MM.1S (cell line): ENCODE measurements at regions not wholly inside any gene's neighbourhood (a gene's known extent, or its start where the extent isn't known, plus 50 kb on each side); places are given as distances from the start of the nearest gene placed in this dataset.

Experiments
- DNase-seq: peaks from one replicate; pipeline ENCODE4 v3.0.0-alpha.2; 2015
- H2AFZ ChIP-seq: fragments of 300-600 bp; sonication (generic); 2 replicates; pipeline ENCODE4 v1.6.0; 2016; ENCODE audit warnings: antibody characterized with exemption, low read length
- H3F3A ChIP-seq: fragments of 300-600 bp; sonication (generic); 2 replicates; pipeline ENCODE4 v1.6.1; 2016; ENCODE audit warnings: mild to moderate bottlenecking, antibody characterized with exemption, low read length, moderate library complexity, mixed read lengths; ENCODE audit not compliant: insufficient read depth
- H3K27ac ChIP-seq: fragments of 300-600 bp; sonication (generic); 2 replicates; pipeline ENCODE4 v1.5.1; 2016; ENCODE audit warnings: mild to moderate bottlenecking, low read length
- H3K27me3 ChIP-seq: fragments of 300-600 bp; sonication (generic); replicated peaks from 2 replicates; pipeline ENCODE4 v1.6.0; 2016; ENCODE audit warnings: low read length; ENCODE audit not compliant: insufficient read depth
- H3K36me3 ChIP-seq: fragments of 300-600 bp; sonication (generic); replicated peaks from 2 replicates; pipeline ENCODE4 v1.6.1; 2016; ENCODE audit warnings: mild to moderate bottlenecking, low read length, mixed read lengths; ENCODE audit not compliant: insufficient read depth
- H3K4me1 ChIP-seq: fragments of 300-600 bp; sonication (generic); 2 replicates; pipeline ENCODE4 v1.6.1; 2016; ENCODE audit warnings: low read length, mixed read lengths
- H3K4me2 ChIP-seq: fragments of 300-600 bp; sonication (generic); 2 replicates; pipeline ENCODE4 v1.6.0; 2016; ENCODE audit warnings: low read depth, low read length
- H3K4me3 ChIP-seq: fragments of 300-600 bp; sonication (generic); 2 replicates; pipeline ENCODE4 v1.5.1; 2016; ENCODE audit warnings: low read length, mixed read lengths
- H3K79me2 ChIP-seq: fragments of 300-600 bp; sonication (generic); 2 replicates; pipeline ENCODE4 v1.6.1; 2016; ENCODE audit warnings: mixed run types, low read length, mixed read lengths
- H3K9ac ChIP-seq: fragments of 300-600 bp; sonication (generic); 2 replicates; pipeline ENCODE4 v1.6.1; 2016; ENCODE audit warnings: low read length, mixed read lengths
- H3K9me2 ChIP-seq: fragments of 300-600 bp; sonication (generic); replicated peaks from 2 replicates; pipeline ENCODE4 v1.6.1; 2016; ENCODE audit warnings: mild to moderate bottlenecking, low read length, mixed read lengths; ENCODE audit not compliant: insufficient read depth
- H3K9me3 ChIP-seq: fragments of 300-600 bp; sonication (generic); replicated peaks from 2 replicates; pipeline ENCODE4 v1.6.1; 2016; ENCODE audit warnings: mild to moderate bottlenecking, low read length, mixed read lengths; ENCODE audit not compliant: insufficient read depth
- H4K20me1 ChIP-seq: fragments of 300-600 bp; sonication (generic); 2 replicates; pipeline ENCODE4 v1.6.1; 2016; ENCODE audit warnings: mild to moderate bottlenecking, low read length, moderate library complexity, mixed read lengths; ENCODE audit not compliant: insufficient read depth
- EZH2 ChIP-seq: fragments of 300-600 bp; sonication (generic); optimal IDR thresholded peaks from 2 replicates; pipeline ENCODE3; 2017; ENCODE audit warnings: low read depth, mild to moderate bottlenecking, antibody characterized with exemption, low read length, mixed read lengths
- EZH2phosphoT487 ChIP-seq: fragments of 300-600 bp; sonication (generic); IDR thresholded peaks from 2 replicates; pipeline ENCODE4 v1.6.1; 2018; ENCODE audit warnings: antibody characterized with exemption, low read length
- TF ChIP-seq, protein P1 (sequence below): fragments of 300-600 bp; sonication (generic); IDR thresholded peaks from 2 replicates; pipeline ENCODE4 v1.5.1; 2016; ENCODE audit warnings: antibody characterized with exemption, low read length, mixed read lengths

DNA sequence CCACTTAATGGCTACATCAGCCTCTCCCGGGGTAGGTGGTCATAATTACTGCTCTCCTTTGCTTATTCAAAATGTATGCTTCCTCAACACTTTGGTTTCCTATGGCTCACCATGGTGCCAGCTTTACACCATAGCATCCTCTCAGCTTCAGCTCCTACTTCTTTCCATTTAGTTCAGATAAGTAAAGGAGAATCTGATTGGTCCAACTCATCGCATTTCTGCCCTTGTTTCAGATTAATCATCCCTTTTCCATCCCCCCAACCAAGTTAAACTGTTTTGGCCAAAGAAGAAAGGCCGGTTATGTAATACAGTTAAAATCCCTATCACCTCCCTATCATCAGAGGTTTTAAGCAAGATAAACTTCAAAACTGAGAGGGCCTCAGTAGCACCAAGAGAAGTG is 130.5 kb downstream of the CETN3 start:
- no peaks in the 10 kb centered on the region for H4K20me1 ChIP-seq
- H3K9me2 ChIP-seq = no peaks in the 10 kb centered on the region
- no peak for DNase-seq
- H2AFZ ChIP-seq = no peak overlapping the region
- H3K9me3 ChIP-seq = no peaks in the 10 kb centered on the region
- no peak overlapping the region for H3K9ac ChIP-seq
- no peaks in the 10 kb centered on the region for H3K4me1 ChIP-seq
- H3K4me2 ChIP-seq = no peak overlapping the region
- TF ChIP-seq, protein P1, sequence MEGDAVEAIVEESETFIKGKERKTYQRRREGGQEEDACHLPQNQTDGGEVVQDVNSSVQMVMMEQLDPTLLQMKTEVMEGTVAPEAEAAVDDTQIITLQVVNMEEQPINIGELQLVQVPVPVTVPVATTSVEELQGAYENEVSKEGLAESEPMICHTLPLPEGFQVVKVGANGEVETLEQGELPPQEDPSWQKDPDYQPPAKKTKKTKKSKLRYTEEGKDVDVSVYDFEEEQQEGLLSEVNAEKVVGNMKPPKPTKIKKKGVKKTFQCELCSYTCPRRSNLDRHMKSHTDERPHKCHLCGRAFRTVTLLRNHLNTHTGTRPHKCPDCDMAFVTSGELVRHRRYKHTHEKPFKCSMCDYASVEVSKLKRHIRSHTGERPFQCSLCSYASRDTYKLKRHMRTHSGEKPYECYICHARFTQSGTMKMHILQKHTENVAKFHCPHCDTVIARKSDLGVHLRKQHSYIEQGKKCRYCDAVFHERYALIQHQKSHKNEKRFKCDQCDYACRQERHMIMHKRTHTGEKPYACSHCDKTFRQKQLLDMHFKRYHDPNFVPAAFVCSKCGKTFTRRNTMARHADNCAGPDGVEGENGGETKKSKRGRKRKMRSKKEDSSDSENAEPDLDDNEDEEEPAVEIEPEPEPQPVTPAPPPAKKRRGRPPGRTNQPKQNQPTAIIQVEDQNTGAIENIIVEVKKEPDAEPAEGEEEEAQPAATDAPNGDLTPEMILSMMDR = no peak
- no peak for TF ChIP-seq EZH2
- TF ChIP-seq EZH2phosphoT487 = no peak
- H3K79me2 ChIP-seq = no peaks in the 10 kb centered on the region
- no peak overlapping the region for H3K4me3 ChIP-seq
- H3F3A ChIP-seq = no peaks in the 10 kb centered on the region
- no peaks in the 10 kb centered on the region for H3K27me3 ChIP-seq
- H3K27ac ChIP-seq = no peak overlapping the region
- H3K36me3 ChIP-seq = no peaks in the 10 kb centered on the region

DNA sequence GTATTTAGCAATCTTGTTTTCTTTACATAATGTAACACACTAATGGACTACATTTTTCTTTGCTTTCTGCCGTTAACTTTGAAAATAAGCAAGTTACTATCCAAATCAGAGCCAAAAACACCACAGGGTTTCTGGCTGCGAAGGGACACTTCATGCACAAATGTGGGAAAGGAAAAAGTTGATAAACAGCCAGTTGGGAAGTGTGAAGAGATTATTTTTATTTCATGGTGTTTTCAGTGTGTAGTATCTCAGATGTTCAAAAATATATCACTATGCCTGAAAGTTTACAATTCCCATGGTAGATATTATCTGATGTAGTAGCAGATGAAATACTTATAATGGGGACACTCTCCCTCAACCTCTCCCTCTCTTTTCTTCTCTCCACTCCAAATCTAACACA is 135.3 kb downstream of the CETN3 start:
- DNase-seq = no peak
- Histone ChIP-seq H3K9me2 (no peaks in the 10 kb centered on the region), H3K79me2 (no peaks in the 10 kb centered on the region), H3K4me3 (no peak overlapping the region), H3K4me2 (no peak overlapping the region), H3K36me3 (no peaks in the 10 kb centered on the region), H3K4me1 (no peaks in the 10 kb centered on the region), H3K9me3 (no peaks in the 10 kb centered on the region), H3F3A (no peaks in the 10 kb centered on the region), H4K20me1 (no peaks in the 10 kb centered on the region), H3K9ac (no peak overlapping the region), H2AFZ (no peak overlapping the region), H3K27ac (no peak overlapping the region), H3K27me3 (no peaks in the 10 kb centered on the region)
- TF ChIP-seq, protein P1 = no peak
- TF ChIP-seq EZH2phosphoT487 (no peak), EZH2 (no peak)

DNA sequence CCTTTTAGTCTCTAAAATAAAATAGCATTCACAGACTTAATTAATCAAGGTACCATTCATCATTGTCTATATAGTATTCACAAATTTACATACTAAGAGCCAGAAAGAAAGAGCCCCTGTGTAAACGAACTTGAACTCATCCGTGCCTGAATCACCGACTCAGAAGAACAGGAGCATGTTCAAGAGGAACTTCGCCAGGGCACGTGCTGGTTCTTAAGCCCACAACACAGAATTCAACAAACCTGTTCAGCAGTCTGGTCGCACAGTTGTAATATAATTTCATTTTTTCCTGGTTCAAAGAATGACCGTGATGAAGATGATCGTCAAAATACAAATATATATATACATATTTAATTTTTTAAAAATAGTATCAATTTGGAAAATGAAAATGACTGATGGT is 141.9 kb downstream of the CETN3 start:
- Histone ChIP-seq H3K9me3 (no peaks in the 10 kb centered on the region), H3K4me3 (no peak overlapping the region), H2AFZ (no peak overlapping the region), H3F3A (no peaks in the 10 kb centered on the region), H3K79me2 (no peaks in the 10 kb centered on the region), H3K4me1 (0 out of 2 replicates have a peak, but pooled peaks cover 4% of the 10 kb centered on the region), H3K27ac (no peak overlapping the region), H3K9me2 (no peaks in the 10 kb centered on the region), H3K9ac (no peak overlapping the region), H3K27me3 (no peaks in the 10 kb centered on the region), H4K20me1 (no peaks in the 10 kb centered on the region), H3K36me3 (no peaks in the 10 kb centered on the region), H3K4me2 (no peak overlapping the region)
- DNase-seq = no peak
- TF ChIP-seq, protein P1 = no peak
- no peak for TF ChIP-seq EZH2phosphoT487
- TF ChIP-seq EZH2 = no peak

DNA sequence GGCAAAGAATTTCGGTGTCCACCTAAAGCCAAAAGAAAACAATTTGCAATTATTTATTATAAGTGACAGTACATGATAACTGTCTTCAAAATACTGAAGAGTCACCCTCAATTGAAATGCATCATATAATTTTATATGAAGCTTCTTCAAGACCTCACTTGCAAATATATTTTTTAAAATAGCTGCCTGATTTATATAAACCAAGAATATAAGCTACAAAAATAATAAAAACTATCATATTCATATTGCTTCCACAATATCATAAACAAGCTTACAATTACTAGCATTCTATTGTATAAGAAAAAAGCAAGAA is 144.1 kb downstream of the CETN3 start:
- Histone ChIP-seq H2AFZ (peak overlapping the region; percentile 12; the same call in 1 of the 2 replicates), H3K4me3 (no peak overlapping the region), H3K36me3 (no peaks in the 10 kb centered on the region), H3K9me3 (no peaks in the 10 kb centered on the region), H3K79me2 (no peaks in the 10 kb centered on the region), H3K9ac (no peak overlapping the region), H3K27me3 (no peaks in the 10 kb centered on the region), H3K27ac (no peak overlapping the region), H3K9me2 (no peaks in the 10 kb centered on the region), H3F3A (no peaks in the 10 kb centered on the region), H3K4me1 (0 out of 2 replicates have a peak, but pooled peaks cover 4% of the 10 kb centered on the region), H4K20me1 (no peaks in the 10 kb centered on the region), H3K4me2 (no peak overlapping the region)
- TF ChIP-seq EZH2phosphoT487 (no peak), EZH2 (no peak)
- TF ChIP-seq, protein P1 = no peak
- DNase-seq = no peak
